ENCODE measurements at regions not wholly inside any gene's neighbourhood (a gene's known extent, or its start where the extent isn't known, plus 50 kb on each side); places are given as distances from the start of the nearest gene placed in this dataset.
"Not testable (repeated sequence)": the region's sequence is repeated elsewhere in the genome, so short reads cannot be mapped to it uniquely, and the experiment has no call there.

DNA sequence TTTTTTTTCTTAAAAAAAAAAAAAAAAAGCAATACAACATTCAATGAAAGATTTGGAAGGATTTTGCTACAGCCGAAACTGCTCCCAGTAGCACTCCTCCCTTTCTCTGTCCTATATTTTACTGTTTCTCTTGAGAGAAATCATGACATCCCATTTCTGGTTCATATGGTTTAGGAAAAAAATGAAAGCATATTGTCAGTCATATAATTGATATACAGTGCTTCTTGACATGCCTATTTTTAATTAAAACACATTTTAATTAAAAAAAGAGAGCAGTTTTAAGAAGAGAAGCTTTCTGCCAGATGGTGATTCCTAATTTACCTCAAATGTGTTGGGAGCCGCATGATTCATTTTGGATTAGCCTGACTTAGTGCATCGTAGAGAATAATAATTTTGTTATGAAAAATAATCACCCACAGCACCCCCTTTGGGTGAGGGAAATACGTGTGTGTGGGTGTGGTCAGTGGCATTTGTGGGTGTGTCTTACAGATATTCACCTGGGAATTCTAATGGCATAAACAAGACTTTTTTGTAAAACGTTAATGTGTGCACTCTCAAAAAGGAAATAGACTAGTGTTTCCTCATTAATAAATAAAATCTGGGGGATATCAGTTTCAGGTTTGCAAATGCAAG is 544.5 kb downstream of the MFSD1 start:
- Histone ChIP-seq H3K27ac (no peak overlapping the region), H3K9me3 (replicated peaks) (no peaks in the 10 kb centered on the region), H3K4me1 (no peaks in the 10 kb centered on the region), H3K4me3 (no peak overlapping the region), H3K27me3 (no peaks in the 10 kb centered on the region), H3K36me3 (no peaks in the 10 kb centered on the region)
- DNase-seq, result no peak

DNA sequence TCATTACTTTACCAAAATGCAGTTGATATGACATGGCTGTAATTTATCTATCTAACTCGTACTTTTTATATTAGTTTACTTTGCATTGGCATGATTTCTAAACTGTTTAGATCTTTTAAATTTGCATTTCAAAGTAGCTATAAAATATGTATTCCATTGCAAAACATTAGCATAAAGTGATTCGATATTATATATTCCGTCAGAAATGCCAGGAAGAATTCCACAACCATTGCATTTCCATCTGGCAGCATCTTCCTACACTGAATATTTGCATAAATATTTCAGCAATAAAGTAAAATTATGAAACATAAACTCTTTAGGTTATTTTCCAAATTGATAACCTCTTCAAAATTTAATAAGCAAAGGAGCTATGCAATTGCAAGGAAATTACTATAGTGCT is 546.6 kb downstream of the MFSD1 start:
- no peaks in the 10 kb centered on the region for H3K36me3 ChIP-seq
- no peak overlapping the region for H3K27ac ChIP-seq
- H3K4me1 ChIP-seq, result no peaks in the 10 kb centered on the region
- no peak for DNase-seq
- H3K4me3 ChIP-seq, result no peak overlapping the region
- H3K9me3 ChIP-seq (replicated peaks), result no peaks in the 10 kb centered on the region
- no peaks in the 10 kb centered on the region for H3K27me3 ChIP-seq

DNA sequence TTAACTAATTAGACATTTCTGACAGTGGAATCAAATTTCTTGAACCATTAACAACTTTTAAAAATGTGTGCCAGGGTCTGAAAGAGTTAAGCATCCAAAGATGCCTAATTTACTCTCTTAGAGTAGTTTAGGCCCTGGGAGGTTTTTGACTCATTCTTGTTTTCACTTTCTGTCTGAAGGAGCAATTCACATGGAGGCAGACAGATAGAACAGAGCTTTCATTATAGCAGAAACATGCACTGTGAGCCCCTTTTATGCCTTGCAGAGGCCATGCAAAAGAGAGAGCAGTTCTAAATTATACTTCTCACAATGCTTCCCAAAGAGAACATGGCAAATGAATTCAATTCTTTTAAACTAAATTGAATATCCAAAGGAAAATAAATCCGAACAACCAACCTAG is 554.8 kb downstream of the MFSD1 start:
- DNase-seq, result no peak
- no peaks in the 10 kb centered on the region for H3K4me1 ChIP-seq
- H3K36me3 ChIP-seq, result no peaks in the 10 kb centered on the region
- H3K4me3 ChIP-seq, result no peak overlapping the region
- H3K27me3 ChIP-seq, result no peaks in the 10 kb centered on the region
- H3K27ac ChIP-seq, result no peak overlapping the region
- no peaks in the 10 kb centered on the region for H3K9me3 ChIP-seq (replicated peaks)

DNA sequence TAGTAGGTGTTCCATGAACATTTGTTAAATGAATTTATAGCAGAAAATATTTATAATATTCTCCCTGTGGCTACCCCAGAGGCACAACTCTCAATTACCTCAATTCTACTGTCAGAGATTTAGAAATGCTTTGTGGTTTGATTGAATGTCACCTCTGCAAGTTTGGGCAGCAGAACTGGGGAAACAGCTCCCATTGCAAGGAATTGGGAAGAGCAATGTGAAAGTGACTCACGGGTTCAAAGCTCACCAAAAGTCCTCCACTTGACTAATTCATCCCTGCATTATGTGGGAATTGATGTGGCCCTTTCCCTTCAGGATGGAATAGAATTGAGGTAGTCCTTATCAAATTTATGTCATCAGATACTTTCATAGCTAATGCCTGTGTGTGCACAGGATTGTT is 562.7 kb downstream of the MFSD1 start:
- Histone ChIP-seq H3K27ac (no peak overlapping the region), H3K9me3 (replicated peaks) (no peaks in the 10 kb centered on the region), H3K4me3 (no peak overlapping the region), H3K4me1 (no peaks in the 10 kb centered on the region), H3K27me3 (no peaks in the 10 kb centered on the region), H3K36me3 (no peaks in the 10 kb centered on the region)
- no peak for DNase-seq

- Histone ChIP-seq H3K4me1 (no peaks in the 10 kb centered on the region), H3K36me3 (no peaks in the 10 kb centered on the region), H3K27ac (no peak overlapping the region), H3K9me3 (replicated peaks) (no peaks in the 10 kb centered on the region), H3K27me3 (no peaks in the 10 kb centered on the region), H3K4me3 (no peak overlapping the region)
- DNase-seq, result no peak
Observed at GRCh38 chr3:159366476-159366875, 564.6 kb downstream of the MFSD1 start.

- Histone ChIP-seq H3K4me3 (no peak overlapping the region), H3K9me3 (replicated peaks) (no peaks in the 10 kb centered on the region), H3K4me1 (no peaks in the 10 kb centered on the region), H3K36me3 (no peaks in the 10 kb centered on the region), H3K27me3 (no peaks in the 10 kb centered on the region), H3K27ac (no peak overlapping the region)
- DNase-seq, result no peak
Observed at GRCh38 chr3:159371961-159372360, 570.1 kb downstream of the MFSD1 start.

GRCh38 chr3:159378396-159379194 is 576.7 kb downstream of the MFSD1 start:
- no peak for DNase-seq
- Histone ChIP-seq H3K9me3 (replicated peaks) (no peaks in the 10 kb centered on the region), H3K4me1 (no peaks in the 10 kb centered on the region), H3K27ac (no peak overlapping the region), H3K36me3 (no peaks in the 10 kb centered on the region), H3K4me3 (no peak overlapping the region), H3K27me3 (no peaks in the 10 kb centered on the region)

DNA sequence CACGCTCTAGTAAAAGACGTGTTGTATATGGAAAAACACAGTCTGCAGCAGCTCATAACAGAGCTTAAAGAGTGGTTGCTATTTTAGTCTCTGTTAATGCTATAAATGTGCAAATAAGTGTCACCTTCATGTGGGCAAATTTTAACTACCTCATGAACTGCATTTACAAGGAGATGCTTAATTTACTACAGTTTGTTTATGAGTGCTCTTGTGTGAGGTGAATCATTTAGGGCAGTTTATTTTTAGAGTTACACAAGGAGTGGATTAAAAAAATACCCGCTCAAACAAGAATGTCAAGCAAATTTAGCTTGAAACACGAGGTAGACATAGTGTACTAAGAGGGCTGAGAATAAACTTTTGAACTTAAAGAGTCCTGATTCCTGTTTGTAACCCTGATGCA is 579.0 kb downstream of the MFSD1 start:
- DNase-seq, result no peak
- Histone ChIP-seq H3K27me3 (no peaks in the 10 kb centered on the region), H3K9me3 (replicated peaks) (no peaks in the 10 kb centered on the region), H3K27ac (no peak overlapping the region), H3K4me1 (no peaks in the 10 kb centered on the region), H3K4me3 (no peak overlapping the region), H3K36me3 (no peaks in the 10 kb centered on the region)

DNA sequence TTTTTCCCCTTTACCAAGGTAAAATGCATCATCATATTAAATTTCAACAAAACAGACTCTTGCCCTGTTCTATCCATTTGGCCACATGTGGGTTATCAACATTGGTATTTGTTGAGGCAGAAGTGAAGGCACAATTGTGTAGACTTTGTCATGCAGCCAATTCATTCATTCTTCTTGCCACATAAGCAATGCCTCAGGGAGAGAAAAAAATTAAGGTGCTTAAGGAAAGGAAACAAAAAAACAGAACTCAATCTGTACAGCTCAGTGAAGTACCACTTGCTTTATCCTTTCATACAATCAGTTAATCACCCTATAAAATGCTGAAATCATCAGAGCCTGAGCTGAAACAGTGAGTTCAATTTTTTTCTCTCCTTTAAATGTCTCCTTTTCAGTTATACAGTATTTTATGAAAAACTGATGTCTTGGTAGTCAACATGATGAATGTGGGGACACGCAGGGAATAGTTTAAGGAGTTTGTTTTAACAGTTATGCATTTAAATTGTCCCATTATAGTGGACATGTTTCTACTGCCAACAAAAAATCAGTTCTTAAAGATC is 588.9 kb downstream of the MFSD1 start:
- Histone ChIP-seq H3K36me3 (no peaks in the 10 kb centered on the region), H3K4me1 (no peaks in the 10 kb centered on the region)

DNA sequence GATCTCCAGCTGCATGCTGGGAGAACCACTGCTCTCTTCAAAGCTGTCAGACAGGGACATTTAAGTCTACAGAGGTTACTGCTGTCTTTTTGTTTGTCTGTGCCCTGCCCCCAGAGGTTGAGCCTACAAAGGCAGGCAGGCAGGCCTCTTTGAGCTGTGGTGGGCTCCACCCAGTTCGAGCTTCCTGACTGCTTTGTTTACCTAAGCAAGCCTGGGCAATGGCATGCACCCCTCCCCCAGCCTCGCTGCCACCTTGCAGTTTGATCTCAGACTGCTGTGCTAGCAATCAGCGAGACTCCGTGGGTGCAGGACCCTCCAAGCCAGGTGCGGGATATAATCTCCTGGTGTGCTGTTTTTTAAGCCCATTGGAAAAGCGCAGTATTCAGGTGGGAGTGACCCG is 591.0 kb upstream of the IL12A start:
- H3K9me3 ChIP-seq (replicated peaks); DNase-seq; H3K4me1 ChIP-seq: not testable (repeated sequence)

More for the DNA sequence above, 588.9 kb downstream of the MFSD1 start:
- Histone ChIP-seq H3K27me3 (no peaks in the 10 kb centered on the region), H3K9me3 (replicated peaks) (no peaks in the 10 kb centered on the region), H3K4me3 (no peak overlapping the region), H3K27ac (no peak overlapping the region)
- no peak for DNase-seq

GRCh38 chr3:159401069-159401468 is 587.6 kb upstream of the IL12A start:
- DNase-seq, result no peak
- H3K27me3 ChIP-seq, result no peaks in the 10 kb centered on the region

More for the DNA sequence above, 591.0 kb upstream of the IL12A start:
- H3K36me3 ChIP-seq, H3K4me3 ChIP-seq, H3K27ac ChIP-seq, H3K27me3 ChIP-seq: not testable (repeated sequence)

DNA sequence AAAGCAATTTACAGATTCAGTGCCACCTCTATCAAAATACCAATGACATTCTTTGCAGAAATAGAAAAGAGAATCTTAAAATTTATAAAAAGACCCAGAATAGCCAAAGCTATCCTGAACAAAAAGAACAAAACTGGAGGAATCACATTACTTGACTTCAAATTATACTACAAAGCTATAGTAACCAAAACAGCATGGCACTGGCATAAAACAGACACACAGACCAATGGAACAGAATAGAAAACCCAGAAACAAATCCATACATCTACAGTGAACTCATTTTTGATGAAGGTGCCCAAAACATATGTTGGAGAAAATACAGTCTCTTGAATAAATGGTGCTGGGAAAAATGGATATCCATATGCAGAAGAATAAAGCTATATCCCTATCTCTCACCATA is 578.9 kb upstream of the IL12A start:
- not testable (repeated sequence) for DNase-seq; H3K4me1 ChIP-seq; H3K9me3 ChIP-seq (replicated peaks); H3K36me3 ChIP-seq; H3K27me3 ChIP-seq; H3K27ac ChIP-seq; H3K4me3 ChIP-seq

More at GRCh38 chr3:159401069-159401468, 587.6 kb upstream of the IL12A start:
- Histone ChIP-seq H3K9me3 (replicated peaks) (no peaks in the 10 kb centered on the region), H3K4me3 (no peak overlapping the region), H3K27ac (no peak overlapping the region), H3K4me1 (no peaks in the 10 kb centered on the region), H3K36me3 (no peaks in the 10 kb centered on the region)

DNA sequence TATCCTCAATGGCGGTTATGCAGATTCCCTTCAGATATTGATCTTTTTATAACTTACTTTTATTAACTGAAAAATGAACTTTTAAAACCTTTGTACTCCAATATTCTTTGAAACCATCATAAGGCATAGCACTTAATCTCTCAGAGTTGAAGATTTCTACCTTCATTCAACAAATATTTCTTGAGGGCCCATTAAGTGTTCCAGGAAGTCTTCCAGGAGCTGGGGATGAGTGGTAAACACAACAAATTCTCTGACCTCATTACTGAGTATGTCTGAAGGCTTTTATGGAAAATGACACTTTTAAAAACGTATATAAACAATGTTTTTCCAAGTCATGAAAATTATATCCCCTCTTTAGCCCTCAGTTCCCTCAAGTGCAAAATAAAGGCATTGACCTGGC is 575.3 kb upstream of the IL12A start:
- Histone ChIP-seq H3K4me1 (peaks cover 10% of the 10 kb centered on the region), H3K27ac (no peak overlapping the region), H3K27me3 (no peaks in the 10 kb centered on the region), H3K4me3 (no peak overlapping the region), H3K36me3 (no peaks in the 10 kb centered on the region), H3K9me3 (replicated peaks) (no peaks in the 10 kb centered on the region)
- no peak for DNase-seq

DNA sequence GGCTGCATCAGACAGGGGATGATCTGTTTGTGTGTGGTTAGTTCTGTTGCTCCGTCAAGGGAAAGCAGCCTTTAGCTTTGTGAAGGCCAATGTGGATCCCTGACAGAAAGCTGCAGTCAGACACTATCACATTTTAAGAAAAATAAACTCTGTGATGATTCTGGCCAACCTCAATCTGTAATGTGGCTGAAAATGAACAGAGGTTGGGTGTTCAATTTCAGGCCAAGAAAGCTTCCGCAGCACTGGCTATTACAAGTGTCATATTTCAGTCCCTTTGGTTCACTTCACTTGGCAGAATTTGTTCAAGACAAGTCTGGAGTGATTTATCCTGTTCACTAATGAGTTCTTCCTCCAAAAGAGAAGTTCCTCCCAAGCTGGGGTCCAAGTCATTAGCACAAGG is 571.8 kb upstream of the IL12A start:
- Histone ChIP-seq H3K4me3 (no peak overlapping the region), H3K27ac (no peak overlapping the region), H3K27me3 (no peaks in the 10 kb centered on the region), H3K36me3 (no peaks in the 10 kb centered on the region), H3K9me3 (replicated peaks) (no peaks in the 10 kb centered on the region), H3K4me1 (peaks cover 19% of the 10 kb centered on the region)
- DNase-seq, result peak; percentile 4 to 36

DNA sequence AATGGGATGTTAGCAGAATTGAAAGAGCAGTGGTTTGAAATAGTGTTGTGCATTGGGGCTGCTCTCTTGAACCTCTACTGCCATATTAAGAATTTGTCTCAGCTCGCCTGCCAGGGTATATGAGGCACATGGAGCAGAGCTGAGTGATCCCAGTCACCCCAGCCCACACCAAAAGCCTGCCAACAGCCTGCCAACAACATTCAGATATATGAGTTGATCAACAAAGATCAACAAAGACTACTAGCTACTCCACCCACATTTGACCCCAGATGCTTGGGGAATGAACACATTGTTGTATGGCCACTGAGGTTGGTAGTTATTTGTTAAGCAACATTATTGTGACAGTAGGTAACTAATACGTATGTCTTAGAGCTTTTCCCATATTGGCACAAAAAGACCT is 570.9 kb upstream of the IL12A start:
- H3K4me1 ChIP-seq, result peaks cover 19% of the 10 kb centered on the region
- H3K27ac ChIP-seq, result no peak overlapping the region
- no peaks in the 10 kb centered on the region for H3K9me3 ChIP-seq (replicated peaks)
- no peaks in the 10 kb centered on the region for H3K36me3 ChIP-seq
- H3K27me3 ChIP-seq, result no peaks in the 10 kb centered on the region
- DNase-seq, result no peak
- H3K4me3 ChIP-seq, result no peak overlapping the region
